ENCODE measurements at regions not wholly inside any gene's neighbourhood (a gene's known extent, or its start where the extent isn't known, plus 50 kb on each side); places are given as distances from the start of the nearest gene placed in this dataset.

DNA sequence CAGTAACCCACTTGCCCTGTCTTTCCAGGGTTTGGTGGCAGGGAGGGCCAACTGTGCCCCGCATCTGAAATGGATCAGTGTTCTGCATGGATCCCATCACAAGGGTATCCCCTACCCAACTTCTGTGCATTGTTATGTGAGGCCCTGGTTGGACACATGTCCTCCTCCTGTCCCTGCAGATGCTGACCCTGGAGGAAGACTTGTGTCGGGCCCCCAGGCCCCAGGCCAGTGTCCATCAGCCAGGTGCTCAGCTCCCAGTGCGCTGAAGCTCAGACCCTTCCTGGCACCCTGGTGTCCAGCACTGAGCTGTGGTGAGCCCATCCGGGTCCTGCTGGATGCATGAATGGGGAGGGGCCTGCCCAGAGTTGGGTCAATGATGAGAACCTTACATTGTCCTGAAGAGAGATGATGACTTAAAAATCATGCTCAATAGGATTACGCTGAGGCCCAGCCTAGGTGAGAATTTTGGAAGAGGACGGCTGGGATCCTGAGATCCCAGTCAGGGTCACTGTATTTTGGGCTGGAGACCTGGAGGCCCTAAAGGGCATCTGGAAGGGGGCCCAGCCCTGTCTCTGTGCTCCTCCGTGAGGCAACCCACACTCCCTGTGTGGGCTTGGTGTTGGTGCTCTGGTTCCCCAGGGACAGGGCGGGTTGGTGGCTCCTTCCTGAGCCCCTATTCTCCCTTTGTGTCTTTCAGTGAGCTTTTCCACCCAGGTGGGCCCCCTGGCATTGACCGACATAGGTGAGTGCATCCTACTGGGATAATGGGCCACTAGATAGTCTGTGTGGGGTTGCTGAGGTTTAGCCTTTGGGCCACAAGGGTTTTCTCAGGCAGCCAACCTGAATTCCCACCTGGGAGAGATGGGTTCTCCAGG is 199.1 kb downstream of the UBE3A start:
- TF ChIP-seq, protein P1, sequence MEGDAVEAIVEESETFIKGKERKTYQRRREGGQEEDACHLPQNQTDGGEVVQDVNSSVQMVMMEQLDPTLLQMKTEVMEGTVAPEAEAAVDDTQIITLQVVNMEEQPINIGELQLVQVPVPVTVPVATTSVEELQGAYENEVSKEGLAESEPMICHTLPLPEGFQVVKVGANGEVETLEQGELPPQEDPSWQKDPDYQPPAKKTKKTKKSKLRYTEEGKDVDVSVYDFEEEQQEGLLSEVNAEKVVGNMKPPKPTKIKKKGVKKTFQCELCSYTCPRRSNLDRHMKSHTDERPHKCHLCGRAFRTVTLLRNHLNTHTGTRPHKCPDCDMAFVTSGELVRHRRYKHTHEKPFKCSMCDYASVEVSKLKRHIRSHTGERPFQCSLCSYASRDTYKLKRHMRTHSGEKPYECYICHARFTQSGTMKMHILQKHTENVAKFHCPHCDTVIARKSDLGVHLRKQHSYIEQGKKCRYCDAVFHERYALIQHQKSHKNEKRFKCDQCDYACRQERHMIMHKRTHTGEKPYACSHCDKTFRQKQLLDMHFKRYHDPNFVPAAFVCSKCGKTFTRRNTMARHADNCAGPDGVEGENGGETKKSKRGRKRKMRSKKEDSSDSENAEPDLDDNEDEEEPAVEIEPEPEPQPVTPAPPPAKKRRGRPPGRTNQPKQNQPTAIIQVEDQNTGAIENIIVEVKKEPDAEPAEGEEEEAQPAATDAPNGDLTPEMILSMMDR (IDR thresholded peaks at IDR 0.05; ENCODE audit: insufficient read depth, low read length), result no peak
- TF ChIP-seq, protein P2, sequence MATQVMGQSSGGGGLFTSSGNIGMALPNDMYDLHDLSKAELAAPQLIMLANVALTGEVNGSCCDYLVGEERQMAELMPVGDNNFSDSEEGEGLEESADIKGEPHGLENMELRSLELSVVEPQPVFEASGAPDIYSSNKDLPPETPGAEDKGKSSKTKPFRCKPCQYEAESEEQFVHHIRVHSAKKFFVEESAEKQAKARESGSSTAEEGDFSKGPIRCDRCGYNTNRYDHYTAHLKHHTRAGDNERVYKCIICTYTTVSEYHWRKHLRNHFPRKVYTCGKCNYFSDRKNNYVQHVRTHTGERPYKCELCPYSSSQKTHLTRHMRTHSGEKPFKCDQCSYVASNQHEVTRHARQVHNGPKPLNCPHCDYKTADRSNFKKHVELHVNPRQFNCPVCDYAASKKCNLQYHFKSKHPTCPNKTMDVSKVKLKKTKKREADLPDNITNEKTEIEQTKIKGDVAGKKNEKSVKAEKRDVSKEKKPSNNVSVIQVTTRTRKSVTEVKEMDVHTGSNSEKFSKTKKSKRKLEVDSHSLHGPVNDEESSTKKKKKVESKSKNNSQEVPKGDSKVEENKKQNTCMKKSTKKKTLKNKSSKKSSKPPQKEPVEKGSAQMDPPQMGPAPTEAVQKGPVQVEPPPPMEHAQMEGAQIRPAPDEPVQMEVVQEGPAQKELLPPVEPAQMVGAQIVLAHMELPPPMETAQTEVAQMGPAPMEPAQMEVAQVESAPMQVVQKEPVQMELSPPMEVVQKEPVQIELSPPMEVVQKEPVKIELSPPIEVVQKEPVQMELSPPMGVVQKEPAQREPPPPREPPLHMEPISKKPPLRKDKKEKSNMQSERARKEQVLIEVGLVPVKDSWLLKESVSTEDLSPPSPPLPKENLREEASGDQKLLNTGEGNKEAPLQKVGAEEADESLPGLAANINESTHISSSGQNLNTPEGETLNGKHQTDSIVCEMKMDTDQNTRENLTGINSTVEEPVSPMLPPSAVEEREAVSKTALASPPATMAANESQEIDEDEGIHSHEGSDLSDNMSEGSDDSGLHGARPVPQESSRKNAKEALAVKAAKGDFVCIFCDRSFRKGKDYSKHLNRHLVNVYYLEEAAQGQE (IDR thresholded peaks at IDR 0.05; ENCODE audit: insufficient replicate concordance, low read depth), result no peak
- no peak for TF ChIP-seq POLR2AphosphoS5 (IDR thresholded peaks at IDR 0.05; ENCODE audit: low read depth)

All from HL-60 (cell line).